ENCODE measurements at regions not wholly inside any gene's neighbourhood (a gene's known extent, or its start where the extent isn't known, plus 50 kb on each side); places are given as distances from the start of the nearest gene placed in this dataset.

- TF ChIP-seq POLR2A (IDR thresholded peaks at IDR 0.05; ENCODE audit: low read depth, low read length): no peak
- no peak for TF ChIP-seq TAF1 (IDR thresholded peaks at IDR 0.05; ENCODE audit: low read depth, low read length)
These were observed 566.8 kb upstream of the B3GALT2 start for GRCh38 chr1:193753038-193753756.
